Mesendoderm (in vitro differentiated cells): ENCODE measurements at regions not wholly inside any gene's neighbourhood (a gene's known extent, or its start where the extent isn't known, plus 50 kb on each side); places are given as distances from the start of the nearest gene placed in this dataset.
A peak's percentile ranks its signal among the peaks of the same experiment; 100 is the strongest.

Experiments
- DNase-seq: peaks from one replicate; pipeline ENCODE4 v3.0.0; 2013
- H2AK5ac ChIP-seq: 2 replicates; pipeline ENCODE4 v1.6.1; 2013; ENCODE audit warnings: low read length, inconsistent platforms
- H2BK120ac ChIP-seq: 2 replicates; pipeline ENCODE4 v1.6.1; 2013; ENCODE audit warnings: low read depth, mild to moderate bottlenecking, low read length, moderate library complexity, mixed read lengths
- H2BK15ac ChIP-seq: replicated peaks from 2 replicates; pipeline ENCODE4 v1.6.1; 2013; ENCODE audit warnings: low read depth, mild to moderate bottlenecking, moderate library complexity
- H2BK5ac ChIP-seq: 2 replicates; pipeline ENCODE4 v1.6.1; 2013; ENCODE audit warnings: low read length, inconsistent platforms
- H3K18ac ChIP-seq: 2 replicates; pipeline ENCODE4 v1.6.1; 2013; ENCODE audit warnings: mild to moderate bottlenecking, low read length, mixed read lengths
- H3K23ac ChIP-seq: one replicate; pipeline ENCODE4 v1.6.1; 2013; ENCODE audit warnings: low read length
- H3K27ac ChIP-seq: 2 replicates; pipeline ENCODE4 v1.5.1; 2013; ENCODE audit warnings: low read depth, mild to moderate bottlenecking, inconsistent platforms, low read length, moderate library complexity
- H3K27me3 ChIP-seq: 2 replicates; pipeline ENCODE4 v1.6.1; 2013; ENCODE audit warnings: low read length, control low read depth, mild to moderate bottlenecking, inconsistent platforms; ENCODE audit not compliant: insufficient read depth, poor library complexity
- H3K36me3 ChIP-seq: 2 replicates; pipeline ENCODE4 v1.6.1; 2013; ENCODE audit warnings: low read length, inconsistent platforms; ENCODE audit not compliant: control insufficient read depth, insufficient read depth
- H3K4ac ChIP-seq: one replicate; pipeline ENCODE4 v1.6.1; 2013; ENCODE audit warnings: low read depth, mild to moderate bottlenecking, low read length, moderate library complexity
- H3K4me1 ChIP-seq: 2 replicates; pipeline ENCODE4 v1.6.1; 2013; ENCODE audit warnings: low read depth, low read length, inconsistent platforms; ENCODE audit not compliant: control insufficient read depth
- H3K4me2 ChIP-seq: 2 replicates; pipeline ENCODE4 v1.6.1; 2013; ENCODE audit warnings: low read length
- H3K4me3 ChIP-seq: 2 replicates; pipeline ENCODE4 v1.5.1; 2013; ENCODE audit warnings: mild to moderate bottlenecking, low read length
- H3K56ac ChIP-seq: one replicate; pipeline ENCODE4 v1.6.1; 2013; ENCODE audit warnings: low read length
- H3K79me1 ChIP-seq: 2 replicates; pipeline ENCODE4 v1.6.1; 2013; ENCODE audit warnings: low read length, inconsistent platforms
- H3K79me2 ChIP-seq: 2 replicates; pipeline ENCODE4 v1.6.1; 2013; ENCODE audit warnings: mild to moderate bottlenecking, low read length; ENCODE audit not compliant: control insufficient read depth, insufficient read depth
- H3K9ac ChIP-seq: 2 replicates; pipeline ENCODE4 v1.6.1; 2013; ENCODE audit warnings: low read length, inconsistent platforms
- H4K5ac ChIP-seq: one replicate; pipeline ENCODE4 v1.6.1; 2013; ENCODE audit warnings: low read length
- H4K8ac ChIP-seq: one replicate; pipeline ENCODE4 v1.6.1; 2013; ENCODE audit warnings: low read depth, mild to moderate bottlenecking, control low read depth, low read length, moderate library complexity
- WGBS: extraction: QIAGEN DNeasy Blood & Tissue Kit; methylation state at CpG from one replicate; pipeline ENCODE4 v1.1.7; 2013; ENCODE audit warnings: low lambda C conversion rate, missing lambda C conversion rate; ENCODE audit not compliant: insufficient coverage; ENCODE audit errors: extremely low coverage; 5-methylcytosine and 5-hydroxymethylcytosine counted together

GRCh38 chr9:18127499-18127875 is 346.5 kb upstream of the ADAMTSL1 start:
- WGBS = no CpG with 5 or more reads among the region's 2 CpGs
- no peak overlapping the region for H2BK5ac ChIP-seq
- no peak overlapping the region for H3K9ac ChIP-seq
- H3K79me2 ChIP-seq = no peaks in the 10 kb centered on the region
- H3K4me1 ChIP-seq = no peaks in the 10 kb centered on the region
- H3K23ac ChIP-seq = no peak overlapping the region
- H2BK15ac ChIP-seq = no peak overlapping the region
- H3K27ac ChIP-seq = no peak overlapping the region
- peak overlapping the region; percentile 8 for H2BK120ac ChIP-seq
- H3K27me3 ChIP-seq = no peaks in the 10 kb centered on the region
- H4K8ac ChIP-seq = peak overlapping the region; percentile 81
- no peak overlapping the region for H3K56ac ChIP-seq
- no peak for DNase-seq
- no peak overlapping the region for H3K4ac ChIP-seq
- H3K79me1 ChIP-seq = no peaks in the 10 kb centered on the region
- H2AK5ac ChIP-seq = no peak overlapping the region
- no peak overlapping the region for H4K5ac ChIP-seq
- H3K4me3 ChIP-seq = no peak overlapping the region
- H3K4me2 ChIP-seq = no peak overlapping the region
- H3K18ac ChIP-seq = no peak overlapping the region
- H3K36me3 ChIP-seq = no peaks in the 10 kb centered on the region

DNA sequence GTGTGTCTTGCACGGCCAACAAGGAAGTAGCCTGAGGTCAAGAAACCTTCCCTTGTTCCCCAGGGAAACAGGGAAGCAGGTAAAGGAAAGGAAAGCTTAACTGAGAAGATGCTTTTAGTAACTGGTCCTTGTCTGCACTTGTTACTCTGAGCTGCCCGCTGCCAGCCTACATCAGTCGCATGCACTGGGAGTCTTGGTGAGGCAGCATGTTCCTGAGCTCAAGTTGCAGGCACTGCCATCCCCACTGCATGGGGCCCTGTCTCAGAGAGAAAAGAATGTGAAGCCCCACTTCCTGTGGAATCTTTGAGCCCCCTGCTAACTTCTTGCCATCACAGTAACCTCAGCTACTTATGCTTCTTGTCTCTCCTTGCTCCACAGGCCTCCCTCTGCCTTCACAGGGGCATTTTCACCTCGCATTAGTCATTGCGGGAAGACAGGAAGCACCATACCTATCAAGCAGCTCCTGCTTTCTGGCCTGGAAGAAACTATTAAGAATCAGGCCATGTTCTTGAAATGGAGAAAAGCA is 344.1 kb upstream of the ADAMTSL1 start:
- Histone ChIP-seq H2BK15ac (no peak overlapping the region), H2AK5ac (no peak overlapping the region), H3K4me1 (no peaks in the 10 kb centered on the region), H2BK5ac (no peak overlapping the region), H3K36me3 (no peaks in the 10 kb centered on the region), H2BK120ac (no peak overlapping the region), H3K23ac (no peak overlapping the region), H3K79me2 (no peaks in the 10 kb centered on the region), H4K8ac (no peak overlapping the region), H3K18ac (no peak overlapping the region), H3K27me3 (no peaks in the 10 kb centered on the region), H3K56ac (no peak overlapping the region), H3K27ac (peak overlapping the region; percentile 3), H3K4me3 (no peak overlapping the region), H3K4ac (no peak overlapping the region), H3K79me1 (no peaks in the 10 kb centered on the region), H3K9ac (no peak overlapping the region), H3K4me2 (no peak overlapping the region), H4K5ac (no peak overlapping the region)
- WGBS = no CpG with 5 or more reads among the region's 5 CpGs
- peak; percentile 89 for DNase-seq

- H3K4me1 ChIP-seq = no peaks in the 10 kb centered on the region
- no peak overlapping the region for H3K27ac ChIP-seq
- H3K27me3 ChIP-seq = no peaks in the 10 kb centered on the region
- no peak for DNase-seq
- no peaks in the 10 kb centered on the region for H3K79me1 ChIP-seq
- H3K36me3 ChIP-seq = no peaks in the 10 kb centered on the region
- H2AK5ac ChIP-seq = no peak overlapping the region
- no peak overlapping the region for H3K4ac ChIP-seq
- no peak overlapping the region for H4K5ac ChIP-seq
- no peaks in the 10 kb centered on the region for H3K79me2 ChIP-seq
- H4K8ac ChIP-seq = no peak overlapping the region
- H3K9ac ChIP-seq = no peak overlapping the region
- H2BK15ac ChIP-seq = no peak overlapping the region
- no peak overlapping the region for H3K4me3 ChIP-seq
- no peak overlapping the region for H3K4me2 ChIP-seq
- no peak overlapping the region for H2BK5ac ChIP-seq
- no peak overlapping the region for H3K18ac ChIP-seq
- H3K56ac ChIP-seq = no peak overlapping the region
- WGBS = no CpG with 5 or more reads among the region's 3 CpGs
- H3K23ac ChIP-seq = no peak overlapping the region
- no peak overlapping the region for H2BK120ac ChIP-seq
Observed at GRCh38 chr9:18136354-18136994, 337.5 kb upstream of the ADAMTSL1 start.

DNA sequence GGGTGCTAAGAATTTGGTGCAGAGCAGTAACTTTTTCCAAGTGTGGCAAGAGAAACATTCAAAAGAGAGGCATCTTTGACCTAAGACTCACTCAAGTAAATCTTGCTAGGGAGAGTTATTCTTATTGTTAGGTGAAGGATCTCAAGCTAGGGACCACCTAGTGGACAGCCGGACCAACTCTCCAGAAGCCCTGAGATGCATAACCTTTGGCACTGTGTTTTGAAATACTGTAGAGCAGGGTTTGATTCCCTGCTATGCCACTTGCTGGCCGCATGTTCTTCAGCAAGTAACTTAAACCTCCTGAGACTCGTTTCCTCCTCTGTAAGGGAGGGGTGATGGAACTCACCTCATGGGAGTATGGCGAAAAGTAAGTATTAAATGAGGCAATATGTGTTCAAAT is 336.1 kb upstream of the ADAMTSL1 start:
- no peaks in the 10 kb centered on the region for H3K79me1 ChIP-seq
- H3K4me1 ChIP-seq = no peaks in the 10 kb centered on the region
- no peak overlapping the region for H3K4me2 ChIP-seq
- no peak overlapping the region for H4K8ac ChIP-seq
- H2BK15ac ChIP-seq = no peak overlapping the region
- no peak overlapping the region for H3K4ac ChIP-seq
- no peak overlapping the region for H2AK5ac ChIP-seq
- no peak overlapping the region for H2BK120ac ChIP-seq
- H3K9ac ChIP-seq = no peak overlapping the region
- no peaks in the 10 kb centered on the region for H3K36me3 ChIP-seq
- WGBS = no CpG with 5 or more reads among the region's 4 CpGs
- H3K23ac ChIP-seq = no peak overlapping the region
- DNase-seq = peak; percentile 31
- no peak overlapping the region for H3K4me3 ChIP-seq
- no peak overlapping the region for H3K56ac ChIP-seq
- H3K79me2 ChIP-seq = no peaks in the 10 kb centered on the region
- H3K27me3 ChIP-seq = no peaks in the 10 kb centered on the region
- no peak overlapping the region for H2BK5ac ChIP-seq
- H3K18ac ChIP-seq = no peak overlapping the region
- no peak overlapping the region for H3K27ac ChIP-seq
- H4K5ac ChIP-seq = no peak overlapping the region

- no peak overlapping the region for H2BK5ac ChIP-seq
- H4K5ac ChIP-seq = no peak overlapping the region
- H3K4ac ChIP-seq = no peak overlapping the region
- H3K23ac ChIP-seq = no peak overlapping the region
- H3K36me3 ChIP-seq = no peaks in the 10 kb centered on the region
- H3K18ac ChIP-seq = no peak overlapping the region
- H3K79me2 ChIP-seq = no peaks in the 10 kb centered on the region
- H3K4me3 ChIP-seq = no peak overlapping the region
- no peak overlapping the region for H2BK15ac ChIP-seq
- H3K27ac ChIP-seq = no peak overlapping the region
- no CpG with 5 or more reads among the region's 5 CpGs for WGBS
- no peak overlapping the region for H4K8ac ChIP-seq
- no peak overlapping the region for H2BK120ac ChIP-seq
- H2AK5ac ChIP-seq = no peak overlapping the region
- no peaks in the 10 kb centered on the region for H3K27me3 ChIP-seq
- H3K9ac ChIP-seq = no peak overlapping the region
- no peak for DNase-seq
- H3K4me1 ChIP-seq = no peaks in the 10 kb centered on the region
- H3K56ac ChIP-seq = no peak overlapping the region
- no peak overlapping the region for H3K4me2 ChIP-seq
- no peaks in the 10 kb centered on the region for H3K79me1 ChIP-seq
Observed at GRCh38 chr9:18138656-18139055, 335.3 kb upstream of the ADAMTSL1 start.

DNA sequence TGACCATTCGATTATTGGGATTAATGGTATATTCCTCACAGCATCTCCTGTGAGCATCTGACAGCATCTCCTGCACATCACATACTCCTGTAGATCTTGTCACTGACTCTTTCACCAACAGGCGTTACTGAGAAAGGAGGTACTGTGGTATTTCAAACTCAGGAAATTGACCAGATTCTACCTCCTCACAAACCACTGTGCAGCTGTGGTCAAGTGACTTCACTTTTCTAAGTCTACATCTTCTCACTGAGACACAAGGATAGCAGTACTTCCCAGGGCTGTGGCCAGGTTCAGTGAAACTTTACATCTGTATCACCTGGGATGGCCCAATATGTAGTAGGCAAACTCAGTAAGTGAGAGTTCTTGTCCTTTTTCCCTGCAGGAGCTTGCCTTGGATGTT is 332.3 kb upstream of the ADAMTSL1 start:
- Histone ChIP-seq H2BK15ac (no peak overlapping the region), H4K8ac (no peak overlapping the region), H3K36me3 (no peaks in the 10 kb centered on the region), H3K4me1 (no peaks in the 10 kb centered on the region), H4K5ac (no peak overlapping the region), H3K79me2 (no peaks in the 10 kb centered on the region), H3K79me1 (no peaks in the 10 kb centered on the region), H3K18ac (no peak overlapping the region), H3K23ac (no peak overlapping the region), H3K4me2 (no peak overlapping the region), H2BK5ac (no peak overlapping the region), H3K56ac (no peak overlapping the region), H3K27me3 (no peaks in the 10 kb centered on the region), H2AK5ac (no peak overlapping the region), H2BK120ac (no peak overlapping the region), H3K4me3 (no peak overlapping the region), H3K9ac (no peak overlapping the region), H3K4ac (no peak overlapping the region), H3K27ac (no peak overlapping the region)
- no peak for DNase-seq
- no CpG with 5 or more reads among the region's 2 CpGs for WGBS
